ENCODE measurements at regions not wholly inside any gene's neighbourhood (a gene's known extent, or its start where the extent isn't known, plus 50 kb on each side); places are given as distances from the start of the nearest gene placed in this dataset.
"Not testable (repeated sequence)": the region's sequence is repeated elsewhere in the genome, so short reads cannot be mapped to it uniquely, and the experiment has no call there.

GRCh38 chr4:124937993-124938392 is 225.5 kb upstream of the ANKRD50 start:
- no peak for DNase-seq (ENCODE audit: low read depth)
- H3K36me3 ChIP-seq (ENCODE audit: control insufficient read depth, insufficient read depth, low read length) = no peaks in the 10 kb centered on the region
- TF ChIP-seq CTCF (IDR thresholded peaks at IDR 0.05; ENCODE audit: insufficient read depth, low read length, poor library complexity, severe bottlenecking) = no peak
- no peak overlapping the region for H3K4me3 ChIP-seq (ENCODE audit: low read depth, low read length)
- no peaks in the 10 kb centered on the region for H3K27me3 ChIP-seq (ENCODE audit: control insufficient read depth, insufficient read depth, low read length)

GRCh38 chr4:124936427-124936826 is 223.9 kb upstream of the ANKRD50 start:
- no peaks in the 10 kb centered on the region for H3K27me3 ChIP-seq (ENCODE audit: control insufficient read depth, insufficient read depth, low read length)
- TF ChIP-seq CTCF (IDR thresholded peaks at IDR 0.05; ENCODE audit: insufficient read depth, low read length, poor library complexity, severe bottlenecking) = no peak
- no peak overlapping the region for H3K4me3 ChIP-seq (ENCODE audit: low read depth, low read length)
- DNase-seq (ENCODE audit: low read depth) = no peak
- no peaks in the 10 kb centered on the region for H3K36me3 ChIP-seq (ENCODE audit: control insufficient read depth, insufficient read depth, low read length)

- DNase-seq (ENCODE audit: low read depth) = no peak
- H3K4me3 ChIP-seq (ENCODE audit: low read depth, low read length) = no peak overlapping the region
- H3K27me3 ChIP-seq (ENCODE audit: control insufficient read depth, insufficient read depth, low read length) = no peaks in the 10 kb centered on the region
- TF ChIP-seq CTCF (IDR thresholded peaks at IDR 0.05; ENCODE audit: insufficient read depth, low read length, poor library complexity, severe bottlenecking) = no peak
- no peaks in the 10 kb centered on the region for H3K36me3 ChIP-seq (ENCODE audit: control insufficient read depth, insufficient read depth, low read length)
Measured at GRCh38 chr4:124934916-124935315, 222.4 kb upstream of the ANKRD50 start.

- no peak for TF ChIP-seq CTCF (IDR thresholded peaks at IDR 0.05; ENCODE audit: insufficient read depth, low read length, poor library complexity, severe bottlenecking)
- Histone ChIP-seq H3K36me3 (ENCODE audit: control insufficient read depth, insufficient read depth, low read length) (no peaks in the 10 kb centered on the region), H3K4me3 (ENCODE audit: low read depth, low read length) (no peak overlapping the region), H3K27me3 (ENCODE audit: control insufficient read depth, insufficient read depth, low read length) (no peaks in the 10 kb centered on the region)
- DNase-seq (ENCODE audit: low read depth) = no peak
Measured at GRCh38 chr4:124933521-124933920, 221.0 kb upstream of the ANKRD50 start.

GRCh38 chr4:124932447-124932846 is 219.9 kb upstream of the ANKRD50 start:
- no peak for TF ChIP-seq CTCF (IDR thresholded peaks at IDR 0.05; ENCODE audit: insufficient read depth, low read length, poor library complexity, severe bottlenecking)
- Histone ChIP-seq H3K36me3 (ENCODE audit: control insufficient read depth, insufficient read depth, low read length) (no peaks in the 10 kb centered on the region), H3K4me3 (ENCODE audit: low read depth, low read length) (no peak overlapping the region), H3K27me3 (ENCODE audit: control insufficient read depth, insufficient read depth, low read length) (no peaks in the 10 kb centered on the region)
- DNase-seq (ENCODE audit: low read depth) = no peak

- no peak for TF ChIP-seq CTCF (IDR thresholded peaks at IDR 0.05; ENCODE audit: insufficient read depth, low read length, poor library complexity, severe bottlenecking)
Measured at GRCh38 chr4:124931050-124931449, 218.5 kb upstream of the ANKRD50 start.

GRCh38 chr4:124922748-124923147 is 210.2 kb upstream of the ANKRD50 start:
- H3K4me3 ChIP-seq (ENCODE audit: low read depth, low read length); H3K36me3 ChIP-seq (ENCODE audit: control insufficient read depth, insufficient read depth, low read length); DNase-seq (ENCODE audit: low read depth); H3K27me3 ChIP-seq (ENCODE audit: control insufficient read depth, insufficient read depth, low read length): not testable (repeated sequence)

More at GRCh38 chr4:124931050-124931449, 218.5 kb upstream of the ANKRD50 start:
- H3K36me3 ChIP-seq (ENCODE audit: control insufficient read depth, insufficient read depth, low read length) = no peaks in the 10 kb centered on the region
- H3K4me3 ChIP-seq (ENCODE audit: low read depth, low read length) = no peak overlapping the region
- H3K27me3 ChIP-seq (ENCODE audit: control insufficient read depth, insufficient read depth, low read length) = no peaks in the 10 kb centered on the region
- no peak for DNase-seq (ENCODE audit: low read depth)

Data from kidney epithelial cell (primary cell).